ENCODE measurements at regions not wholly inside any gene's neighbourhood (a gene's known extent, or its start where the extent isn't known, plus 50 kb on each side); places are given as distances from the start of the nearest gene placed in this dataset.

DNA sequence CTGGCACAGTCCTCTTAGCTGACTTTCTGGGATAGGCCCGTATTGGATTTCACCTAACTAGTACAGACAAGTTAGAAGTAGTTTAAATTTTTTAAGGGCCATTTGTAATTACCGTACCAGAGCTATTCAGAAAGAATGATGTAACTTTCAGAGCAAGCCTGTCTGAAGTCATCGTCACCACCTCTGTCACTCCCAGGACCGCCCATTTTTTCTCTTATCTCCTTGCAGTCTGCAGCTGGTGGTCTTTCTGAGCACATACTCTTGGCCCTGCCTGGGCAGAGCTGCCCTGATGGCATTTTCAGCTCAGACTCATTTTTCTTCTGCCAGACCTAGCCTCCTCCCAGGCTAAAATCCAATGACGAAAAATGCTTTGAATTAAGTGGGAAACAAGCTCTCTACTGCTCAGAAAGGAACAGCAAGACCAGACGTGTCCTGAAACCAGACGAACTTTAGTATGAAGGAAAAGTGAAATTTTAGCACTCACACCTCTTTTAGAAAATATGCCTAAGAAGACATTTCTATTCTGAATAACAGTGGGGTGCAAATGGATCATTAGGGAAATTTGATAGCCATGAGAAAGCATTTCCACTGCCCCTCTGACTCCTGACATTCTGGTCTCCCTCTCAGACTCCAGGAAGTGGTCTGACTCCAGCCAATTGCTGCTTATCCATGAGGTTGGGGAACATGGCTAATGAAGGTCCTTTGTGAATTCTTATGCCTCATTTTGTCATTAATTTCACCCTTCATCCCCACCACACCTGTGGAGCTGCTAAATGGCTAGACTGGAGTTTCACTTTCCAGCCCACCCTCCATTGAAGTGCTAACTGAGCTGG lies 162.4 kb upstream of the GYPA start:
- no peak for DNase-seq (ENCODE audit: low read depth)

DNA sequence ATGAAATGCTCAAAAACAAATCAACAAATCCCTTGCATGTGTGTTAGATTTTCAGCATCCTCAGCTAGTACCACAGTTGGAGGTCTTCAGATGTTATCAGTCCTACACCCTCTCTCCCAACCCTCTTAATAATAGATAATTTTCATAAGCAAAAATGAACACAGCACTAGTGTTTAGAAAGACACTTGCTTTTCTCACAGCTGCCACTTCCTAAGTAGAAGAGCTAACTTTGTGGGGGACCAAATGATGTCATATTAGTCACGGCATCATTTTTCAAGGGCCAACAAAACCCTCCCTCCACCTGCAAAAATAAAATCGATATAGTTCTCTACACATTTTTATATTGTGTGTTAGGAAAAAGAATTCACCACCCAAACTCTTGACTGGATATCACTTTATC lies 163.5 kb upstream of the GYPA start:
- no peak for DNase-seq (ENCODE audit: low read depth)

DNA sequence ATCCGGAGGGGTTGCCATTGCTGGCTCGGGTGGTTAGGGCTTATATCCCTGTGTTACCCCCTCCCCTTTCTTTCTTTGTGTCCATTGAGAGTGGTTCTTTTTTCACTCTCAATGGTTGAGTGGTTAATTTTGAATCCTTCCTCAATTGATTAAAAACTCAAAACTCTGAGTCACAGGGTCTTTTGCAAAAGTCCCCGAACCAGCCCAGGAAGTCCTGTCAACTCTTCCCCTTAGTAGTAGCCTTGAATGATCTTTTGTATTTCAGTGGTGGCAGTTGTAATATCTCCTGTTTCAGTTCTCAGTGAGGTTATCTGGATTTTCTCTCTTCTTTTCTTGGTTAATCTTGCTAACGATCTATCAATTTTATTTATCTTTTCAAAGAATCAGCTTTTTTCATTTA lies 170.0 kb upstream of the GYPA start:
- DNase-seq (ENCODE audit: low read depth): no peak

DNA sequence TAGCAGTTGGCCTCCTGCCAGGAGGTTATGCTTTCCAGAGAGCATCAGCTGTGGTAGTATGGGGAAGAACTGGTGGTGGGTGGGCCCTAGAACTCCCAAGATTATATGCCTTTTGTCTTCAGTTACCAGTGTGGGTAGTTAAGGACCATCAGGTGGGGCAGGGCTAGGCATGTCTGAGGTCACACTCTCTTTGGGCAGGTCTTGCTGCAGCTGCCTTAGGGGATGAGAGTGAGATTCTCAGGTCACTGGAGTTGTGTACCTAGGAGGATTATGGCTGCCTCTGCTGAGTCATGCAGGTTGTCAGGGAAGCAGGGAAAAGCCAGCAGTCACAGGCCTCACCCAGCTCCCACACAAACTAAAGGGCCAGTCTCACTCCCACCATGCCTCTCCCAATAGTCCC lies 172.9 kb upstream of the GYPA start:
- DNase-seq (ENCODE audit: low read depth): no peak

DNA sequence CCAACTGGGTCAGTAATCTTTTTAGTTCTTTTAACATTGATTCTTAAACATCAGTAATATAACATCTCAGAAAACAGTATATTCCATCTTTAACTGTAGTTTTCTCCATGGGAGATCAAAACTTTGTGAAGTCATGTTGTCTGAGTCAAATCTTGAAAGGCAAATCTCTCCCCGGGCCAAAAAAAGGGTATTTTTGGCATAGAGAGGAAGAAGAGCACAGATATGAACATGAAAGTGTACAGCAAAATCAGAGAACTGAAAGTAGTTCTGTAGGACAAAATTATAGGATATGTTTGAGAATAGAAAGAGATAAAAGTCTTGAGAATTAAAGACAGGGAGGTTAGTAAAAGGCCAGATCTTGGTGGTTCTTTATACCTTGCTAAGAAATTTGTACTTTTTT lies 176.4 kb upstream of the GYPA start:
- DNase-seq (ENCODE audit: low read depth): no peak

DNA sequence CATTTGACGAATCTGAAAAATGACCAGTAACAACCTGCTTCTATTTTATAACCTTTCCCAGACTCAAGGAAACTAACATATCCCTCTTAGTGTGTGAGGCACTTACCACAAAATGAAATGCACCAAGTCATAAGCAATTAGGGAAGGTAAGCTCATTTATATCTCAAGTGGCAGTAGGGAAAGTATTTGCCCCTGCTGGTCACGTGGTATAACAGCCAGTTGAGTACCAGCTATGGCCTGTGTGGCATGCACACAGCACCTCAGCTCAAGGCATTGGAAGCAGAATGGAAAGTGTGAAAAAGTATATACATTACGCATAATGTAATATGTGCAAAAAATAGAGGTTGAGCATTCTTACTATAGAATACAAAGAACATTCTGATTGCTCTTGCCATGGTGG lies 178.3 kb upstream of the GYPA start:
- DNase-seq (ENCODE audit: low read depth): no peak

DNA sequence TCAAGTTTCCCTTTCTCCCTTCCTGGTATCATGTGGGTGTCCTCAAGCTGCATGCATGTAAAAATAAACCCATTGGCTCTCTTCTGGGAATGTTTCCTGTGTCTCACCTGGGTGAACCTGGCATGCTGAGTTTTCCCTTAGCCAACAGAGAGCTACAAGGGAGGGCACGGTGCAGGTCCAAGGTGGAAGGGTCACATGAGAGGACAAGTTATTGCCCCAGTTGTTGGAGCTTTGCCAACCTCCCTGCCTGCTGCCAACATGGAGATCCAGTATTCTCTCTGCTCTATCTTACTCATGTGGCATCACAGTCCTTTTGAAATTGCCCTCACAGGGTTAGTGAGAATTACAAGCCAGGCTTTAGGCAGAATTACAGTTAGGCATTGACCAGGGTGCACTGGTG lies 196.1 kb upstream of the GYPA start:
- DNase-seq (ENCODE audit: low read depth): no peak

DNA sequence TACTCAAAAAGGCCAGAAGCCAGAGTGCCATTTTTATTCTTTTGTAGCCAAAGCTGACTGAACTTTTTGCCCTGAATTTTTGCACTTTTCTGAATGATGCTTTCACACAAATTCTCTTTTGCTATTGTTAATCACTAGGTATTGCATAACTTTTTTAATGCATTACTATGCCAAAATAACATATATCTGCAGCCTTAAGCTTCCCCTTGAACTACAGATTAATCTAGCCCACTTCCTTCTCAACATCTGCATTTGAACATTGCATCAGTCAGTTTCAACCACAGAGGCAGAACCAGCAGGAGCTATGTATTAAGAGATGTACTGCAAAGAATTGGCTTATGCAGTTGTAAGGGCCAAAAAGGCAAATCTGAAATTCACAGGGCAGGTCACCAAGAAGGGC lies 197.6 kb upstream of the GYPA start:
- DNase-seq (ENCODE audit: low read depth): peak; percentile 2

DNA sequence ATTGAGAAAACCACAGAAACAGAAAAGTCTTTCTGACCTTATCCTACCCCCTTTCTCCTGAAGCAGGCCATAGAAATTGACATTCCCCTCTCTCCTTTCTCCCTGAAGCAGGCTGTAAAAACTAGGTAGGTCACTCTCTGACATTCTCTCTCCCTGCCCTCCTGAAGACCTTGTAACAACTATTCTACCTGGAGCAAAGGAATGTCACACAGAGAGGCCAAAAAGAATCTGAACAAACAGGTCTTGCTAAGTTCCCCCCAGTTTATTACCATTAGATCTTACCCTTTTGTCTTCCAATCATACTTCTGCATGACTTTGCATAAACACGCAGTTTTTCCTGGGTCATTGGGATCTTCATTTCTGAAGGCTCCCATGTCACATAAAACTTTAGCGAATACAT lies 198.3 kb upstream of the GYPA start:
- no peak for DNase-seq (ENCODE audit: low read depth)

DNA sequence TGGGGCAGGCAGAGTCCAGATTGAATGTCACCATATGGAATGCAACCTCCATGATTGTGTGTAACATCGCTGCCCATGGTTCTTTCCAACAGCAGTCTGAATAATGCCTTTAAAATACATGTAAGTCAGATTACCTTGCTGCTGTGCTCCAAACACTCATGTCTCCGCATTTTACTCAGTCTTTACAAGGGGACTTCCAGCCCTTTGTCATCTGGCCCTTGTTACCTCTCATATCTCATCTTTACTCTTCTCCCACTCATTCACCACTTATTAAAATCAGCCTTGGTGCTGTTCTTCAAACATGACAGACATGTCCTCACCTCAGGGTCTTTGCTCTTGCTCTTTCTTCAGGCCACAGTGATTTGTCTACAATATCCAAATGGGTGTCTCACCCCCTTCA lies 200.4 kb upstream of the GYPA start:
- no peak for DNase-seq (ENCODE audit: low read depth)

DNA sequence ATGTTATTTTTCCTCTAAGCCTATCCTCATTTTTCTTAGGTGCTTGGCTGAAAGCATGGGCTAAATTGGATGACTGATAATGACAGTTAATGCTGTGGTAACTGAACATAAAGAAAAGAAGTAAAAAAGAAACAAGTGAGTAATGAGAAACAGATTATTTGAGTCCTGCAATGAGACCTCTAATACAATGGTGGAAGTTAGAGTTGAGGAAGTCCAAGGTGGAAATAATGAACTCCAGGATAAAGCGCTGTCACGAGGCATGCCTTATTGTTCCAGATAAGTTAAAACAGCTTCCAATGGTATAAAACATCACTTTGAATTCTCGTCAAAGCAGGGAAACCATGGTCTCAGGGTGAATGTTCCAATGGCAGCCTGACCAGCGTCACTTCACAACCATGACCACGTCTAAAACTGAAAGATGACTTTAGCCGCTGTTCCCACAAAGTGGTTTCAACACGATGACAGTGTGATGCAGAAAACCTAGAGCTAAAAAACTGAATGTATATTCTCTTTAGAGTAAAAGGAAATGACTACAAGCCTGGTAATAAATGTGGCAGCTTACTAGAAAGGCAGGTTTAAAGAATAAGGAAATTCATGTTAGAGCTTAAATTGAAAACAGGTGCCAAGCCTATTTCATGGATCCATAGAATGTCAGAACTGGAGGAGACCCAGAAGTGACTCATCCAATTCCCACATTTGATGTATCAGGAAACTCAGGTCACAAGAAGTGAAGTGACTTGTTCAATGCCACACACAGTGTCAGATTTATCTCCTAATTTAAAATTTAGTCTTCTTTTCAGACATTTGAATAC lies 202.6 kb upstream of the GYPA start:
- peak; percentile 17 for DNase-seq (ENCODE audit: low read depth)

DNA sequence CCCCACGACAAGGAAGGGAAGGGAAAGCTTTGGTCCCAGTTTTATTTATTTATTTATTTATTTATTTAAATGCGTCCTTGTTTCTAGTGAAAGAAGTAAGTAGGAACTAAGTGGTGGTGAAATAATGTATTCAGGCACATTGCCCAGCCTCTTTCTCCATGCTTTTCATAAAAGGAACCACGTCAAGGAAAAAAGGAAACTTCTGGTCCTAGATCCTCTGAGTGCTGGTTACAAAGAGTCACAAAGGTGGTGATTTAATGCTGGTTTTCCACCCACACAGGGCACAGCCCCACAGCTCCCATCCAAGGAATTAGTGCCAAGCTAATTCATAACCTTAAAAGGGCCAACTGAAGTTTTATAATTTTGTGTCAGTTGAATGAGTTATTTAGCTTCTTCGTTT lies 206.6 kb upstream of the GYPA start:
- DNase-seq (ENCODE audit: low read depth): no peak

DNA sequence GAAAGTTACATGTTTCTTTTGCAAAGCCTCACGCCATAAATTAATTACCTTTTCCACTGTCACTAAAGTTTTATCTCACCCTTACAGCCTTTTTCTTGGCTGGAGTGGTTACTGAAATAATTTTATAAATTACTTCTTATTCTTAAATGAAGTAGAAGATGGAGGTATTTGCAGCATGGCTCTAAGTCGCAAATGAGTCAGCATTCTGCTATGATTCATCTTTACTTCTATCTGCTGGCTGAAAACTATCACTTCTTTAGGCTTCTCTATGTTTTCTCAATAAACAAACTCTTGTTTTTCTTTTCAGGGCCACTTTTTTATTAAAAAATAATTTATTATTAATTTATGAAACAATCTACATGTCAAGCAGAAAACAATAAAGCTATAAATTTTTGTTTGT lies 210.2 kb upstream of the GYPA start:
- DNase-seq (ENCODE audit: low read depth): no peak

DNA sequence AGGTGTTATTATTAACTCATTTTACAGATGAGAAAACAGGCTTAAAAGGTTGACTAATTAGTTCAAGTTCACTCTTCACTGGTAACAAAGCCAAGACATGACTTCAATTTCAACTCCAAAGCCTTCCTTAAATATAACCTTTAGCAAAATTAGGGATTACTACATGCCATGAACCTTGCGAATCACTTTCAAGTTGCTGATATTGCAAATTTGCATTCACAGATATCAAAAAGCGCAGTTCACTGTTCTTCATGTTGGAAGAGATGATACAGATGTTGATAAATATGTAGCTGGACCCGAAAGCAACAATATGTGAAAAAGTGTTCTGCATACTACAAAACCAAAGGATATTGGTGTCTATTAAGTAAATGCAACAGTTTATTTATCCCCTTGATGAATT lies 210.8 kb upstream of the GYPA start:
- DNase-seq (ENCODE audit: low read depth): no peak

DNA sequence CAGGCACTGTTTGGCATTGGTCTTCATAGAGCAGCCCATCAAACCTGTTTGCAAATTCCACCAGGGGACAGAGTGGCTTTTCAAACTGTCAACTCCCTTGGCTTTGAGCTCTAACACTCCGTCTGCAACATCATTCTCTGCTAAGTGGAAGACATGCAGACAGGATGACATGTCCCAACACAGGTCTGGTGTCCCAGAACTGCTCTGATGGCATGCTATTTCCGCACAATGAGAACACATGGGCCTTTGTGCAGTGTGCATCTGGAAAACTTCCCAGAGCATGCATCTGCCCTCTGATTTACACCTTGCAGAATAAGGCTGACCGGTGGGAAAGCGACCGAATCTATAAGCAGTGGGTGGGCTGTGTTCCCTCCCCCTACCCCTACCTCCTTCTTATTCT lies 212.8 kb upstream of the GYPA start:
- no peak for DNase-seq (ENCODE audit: low read depth)

DNA sequence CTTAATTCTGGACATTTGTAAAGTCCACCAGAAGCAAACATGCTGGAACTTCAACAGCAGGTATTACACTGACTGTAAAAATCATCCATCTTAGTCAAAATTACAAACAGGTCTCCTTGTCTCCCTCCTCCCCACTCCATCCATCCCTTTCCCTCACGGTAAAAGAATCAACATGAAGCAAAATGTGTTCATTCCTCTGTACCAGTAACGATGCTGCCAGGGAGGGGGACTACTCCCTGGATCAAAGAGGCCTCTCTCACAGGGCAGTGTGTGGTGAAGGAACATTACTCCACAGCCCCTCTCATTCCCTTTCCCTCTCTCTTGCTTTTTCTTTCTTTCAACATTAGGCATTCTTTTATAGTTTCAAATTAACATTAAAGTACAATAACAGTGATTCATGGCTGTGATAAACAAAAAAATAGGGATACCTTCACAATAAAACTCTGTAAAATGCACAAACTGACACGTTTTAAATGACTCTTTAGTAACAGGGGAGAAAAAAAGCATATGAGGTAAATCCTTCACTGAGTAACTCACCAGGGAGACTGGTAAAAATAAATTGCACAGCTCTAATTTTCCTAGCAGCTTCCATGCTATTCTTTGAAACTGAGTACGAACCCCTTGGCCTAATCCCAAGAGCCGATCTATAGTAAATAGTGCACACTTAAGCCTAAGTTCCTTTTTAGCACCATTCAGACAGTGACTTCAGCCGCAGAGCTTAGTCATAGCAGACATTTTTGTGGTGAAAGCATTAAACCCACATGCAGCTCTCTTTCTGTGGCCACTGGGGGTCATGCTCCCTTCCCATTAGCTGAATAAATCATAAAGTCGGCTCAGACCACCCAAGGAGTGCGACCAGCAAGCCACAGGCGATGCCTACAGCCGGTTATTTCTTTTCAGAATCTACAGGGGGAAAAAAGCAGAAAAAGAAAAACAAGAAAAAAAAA lies 215.6 kb upstream of the GYPA start:
- peak; percentile 59 for DNase-seq (ENCODE audit: low read depth)

DNA sequence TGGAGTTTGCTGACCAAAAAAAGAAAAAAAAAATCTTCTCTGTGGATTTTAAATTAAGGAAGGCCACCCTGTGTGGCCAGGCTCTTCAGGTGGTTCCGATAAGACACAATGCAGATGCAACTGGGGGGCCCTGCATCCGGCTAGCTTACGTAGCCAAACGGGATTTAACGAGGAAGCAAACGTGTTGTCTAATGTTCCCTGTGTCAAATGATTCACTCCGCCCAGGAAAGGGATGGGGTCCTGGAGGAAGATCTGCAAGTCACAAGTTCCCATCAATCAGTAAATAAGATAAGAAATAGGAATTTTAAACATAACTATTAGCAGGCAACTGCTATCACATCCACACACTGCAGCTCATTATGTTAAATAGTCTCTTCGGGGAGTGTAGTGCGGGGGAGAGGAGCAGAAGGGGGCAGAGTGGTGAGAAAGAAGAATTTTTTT lies 216.4 kb upstream of the GYPA start:
- no peak for DNase-seq (ENCODE audit: low read depth)

DNA sequence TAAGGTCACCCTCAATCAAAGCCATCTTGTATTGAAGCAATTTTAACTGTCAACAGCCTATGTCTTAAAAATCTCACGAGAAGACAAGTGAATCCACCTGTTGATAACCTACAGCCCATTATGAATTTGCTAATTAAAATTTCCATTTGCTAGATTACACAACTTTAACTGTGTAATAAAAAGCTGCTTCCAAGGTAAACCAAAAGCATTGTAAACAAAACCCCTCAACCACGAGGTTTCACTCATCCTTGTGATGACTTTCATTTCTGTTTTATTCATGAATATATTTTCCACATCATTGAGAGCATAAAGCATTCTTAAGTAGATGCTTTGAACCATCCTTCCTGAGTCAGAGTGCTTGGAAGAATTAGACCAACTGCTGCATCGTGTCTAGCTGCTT lies 217.5 kb upstream of the GYPA start:
- no peak for DNase-seq (ENCODE audit: low read depth)

DNA sequence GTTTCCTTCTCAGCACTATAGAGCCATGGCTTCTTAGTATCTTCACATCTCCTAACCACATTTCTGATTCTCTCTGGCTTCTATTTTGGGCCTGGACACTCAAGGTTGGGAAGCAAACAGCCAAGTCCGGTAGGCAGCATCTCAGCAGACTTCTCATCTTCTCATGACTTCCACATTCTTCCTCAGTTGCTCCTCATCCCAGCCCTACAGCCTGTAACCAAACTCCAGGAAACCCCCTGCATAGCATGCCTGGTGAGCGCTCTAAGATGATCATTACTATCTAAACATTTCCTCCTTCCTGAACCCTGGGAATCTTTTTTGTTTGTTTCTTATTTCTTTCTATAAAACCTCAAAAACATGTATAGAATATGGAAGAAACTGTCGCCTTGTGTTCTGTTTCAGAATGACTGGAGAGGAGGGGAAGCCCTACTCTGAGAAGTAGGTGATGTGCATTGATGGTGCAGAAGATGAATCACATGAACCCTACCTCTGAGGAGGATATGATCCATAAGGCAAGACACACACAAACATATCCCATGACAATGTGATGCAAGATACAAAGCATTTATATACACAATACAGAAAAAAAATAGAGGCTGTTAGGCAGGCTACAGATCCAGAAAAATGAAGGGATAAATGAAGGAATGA lies 219.8 kb upstream of the GYPA start:
- no peak for DNase-seq (ENCODE audit: low read depth)

DNA sequence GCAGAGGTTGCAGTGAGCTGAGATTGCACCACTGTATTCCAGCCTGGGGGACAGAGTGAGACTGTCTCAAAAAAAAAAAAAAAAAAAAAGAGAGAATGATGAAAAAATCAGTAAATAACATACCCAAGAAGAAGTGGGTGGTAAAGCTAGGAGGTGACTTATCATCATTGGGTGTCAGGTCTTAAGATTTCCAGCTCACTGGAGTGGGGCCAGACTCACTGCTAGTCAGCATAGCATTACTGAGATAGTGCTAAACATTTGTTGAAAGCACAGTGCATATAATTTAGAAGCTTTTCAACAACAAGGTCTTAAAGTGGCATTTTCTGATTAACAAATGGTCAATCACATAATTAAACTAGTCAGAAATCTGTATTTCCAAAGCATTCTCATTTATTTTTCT lies 221.8 kb upstream of the GYPA start:
- DNase-seq (ENCODE audit: low read depth): no peak

DNA sequence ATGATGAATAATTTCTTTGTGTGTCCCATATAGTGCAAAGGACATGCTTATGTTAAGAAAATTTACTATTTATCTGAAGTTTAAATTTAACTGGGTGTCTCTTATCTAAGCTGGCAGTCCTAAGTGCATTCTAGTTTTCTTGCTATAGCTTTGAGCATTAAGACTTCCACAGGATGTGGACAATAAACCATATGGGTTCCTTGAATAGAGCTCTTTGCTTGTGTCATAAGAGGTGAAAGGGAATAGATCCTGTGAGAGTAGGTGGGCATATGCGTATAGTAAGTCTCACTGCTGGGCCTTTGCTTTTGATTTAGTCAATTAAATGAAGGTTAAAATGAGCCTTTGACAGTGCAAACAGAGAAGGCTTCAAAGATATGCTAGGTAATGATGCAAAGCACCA lies 223.4 kb upstream of the GYPA start:
- DNase-seq (ENCODE audit: low read depth): no peak

DNA sequence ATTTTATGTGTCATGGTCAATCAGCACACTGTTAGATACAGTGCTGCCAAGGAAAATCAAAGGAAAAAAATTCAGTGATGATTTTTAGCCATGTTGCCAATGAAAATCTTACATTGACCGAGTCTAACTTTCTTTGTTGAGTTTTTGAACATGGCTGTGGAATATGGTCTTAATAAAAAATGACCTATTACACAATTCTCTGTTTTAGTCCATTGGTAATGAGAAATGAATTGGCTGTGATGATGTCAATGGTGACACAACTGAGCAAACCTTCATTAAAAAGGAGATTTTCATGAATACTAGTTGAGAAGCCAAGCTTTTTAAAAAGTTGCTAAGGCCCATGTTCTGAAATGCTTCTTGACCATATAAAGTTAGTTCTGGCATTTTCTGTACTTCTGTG lies 225.9 kb upstream of the GYPA start:
- no peak for DNase-seq (ENCODE audit: low read depth)
